ENCODE measurements at regions not wholly inside any gene's neighbourhood (a gene's known extent, or its start where the extent isn't known, plus 50 kb on each side); places are given as distances from the start of the nearest gene placed in this dataset.

- TF ChIP-seq POLR2A (IDR thresholded peaks at IDR 0.05) (no peak), CTCF (IDR thresholded peaks at IDR 0.05) (no peak)
- 60 to 91% (median 78%) methylated on average over 5 of the region's 5 CpGs for WGBS, 4 donors
- Histone ChIP-seq H3K27ac (no peak overlapping the region), H3K9me3 (replicated peaks in 1 of 3) (no peaks in the 10 kb centered on the region), H3K4me3 (no peak overlapping the region), H3K27me3 (no peaks in the 10 kb centered on the region), H3K36me3 (replicated peaks in 1 of 2) (no peaks in the 10 kb centered on the region), H3K4me1 (replicated peaks in 1 of 2) (no peaks in the 10 kb centered on the region)
- intact Hi-C loops (cut with DNase I), result no loop called here
- no peak for DNase-seq
These were observed 617.0 kb upstream of the ROBO1 start for GRCh38 chr3:80384811-80385210.

DNA sequence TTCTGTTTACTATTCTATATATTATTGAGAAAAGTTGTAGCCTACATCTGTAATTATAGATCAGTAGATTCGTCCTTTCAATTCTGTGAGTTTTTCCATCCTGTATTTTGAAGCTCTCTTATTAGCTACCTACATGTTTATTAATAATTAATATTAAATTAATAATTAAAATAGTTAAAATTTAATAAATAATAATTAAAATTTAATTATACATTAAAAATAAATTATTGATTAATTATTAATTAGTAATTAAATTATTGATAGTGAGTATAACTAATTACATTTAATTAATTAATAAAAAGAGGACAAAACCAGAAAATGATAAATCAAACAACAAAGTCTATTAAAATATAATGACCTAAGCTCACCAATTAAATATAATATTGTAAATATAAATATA, 606.6 kb upstream of the ROBO1 start:
- intact Hi-C loops (cut with DNase I), result no loop called here
- Histone ChIP-seq H3K9me3 (replicated peaks in 1 of 3) (no peaks in the 10 kb centered on the region), H3K27me3 (no peaks in the 10 kb centered on the region), H3K27ac (no peak overlapping the region), H3K4me3 (no peak overlapping the region), H3K36me3 (replicated peaks in 1 of 2) (no peaks in the 10 kb centered on the region), H3K4me1 (replicated peaks in 1 of 2) (no peaks in the 10 kb centered on the region)
- no peak for DNase-seq
- TF ChIP-seq POLR2A (IDR thresholded peaks at IDR 0.05) (no peak), CTCF (IDR thresholded peaks at IDR 0.05) (no peak)
- 73 to 85% (median 81%) methylated on average over 1 of the region's 1 CpG for whole genome bisulfite sequencing, 4 donors

GRCh38 chr3:80368616-80369015, 600.8 kb upstream of the ROBO1 start:
- Histone ChIP-seq H3K9me3 (replicated peaks in 1 of 3) (no peaks in the 10 kb centered on the region), H3K4me3 (no peak overlapping the region), H3K36me3 (replicated peaks in 1 of 2) (no peaks in the 10 kb centered on the region), H3K27me3 (no peaks in the 10 kb centered on the region), H3K4me1 (replicated peaks in 1 of 2) (no peaks in the 10 kb centered on the region), H3K27ac (no peak overlapping the region)
- TF ChIP-seq POLR2A (IDR thresholded peaks at IDR 0.05), result no peak
- TF ChIP-seq CTCF (IDR thresholded peaks at IDR 0.05), result no peak
- 59 to 67% (median 63%) methylated on average over 4 of the region's 4 CpGs for WGBS, 4 donors
- no peak for DNase-seq
- intact Hi-C loops (cut with DNase I), result no loop called here

DNA sequence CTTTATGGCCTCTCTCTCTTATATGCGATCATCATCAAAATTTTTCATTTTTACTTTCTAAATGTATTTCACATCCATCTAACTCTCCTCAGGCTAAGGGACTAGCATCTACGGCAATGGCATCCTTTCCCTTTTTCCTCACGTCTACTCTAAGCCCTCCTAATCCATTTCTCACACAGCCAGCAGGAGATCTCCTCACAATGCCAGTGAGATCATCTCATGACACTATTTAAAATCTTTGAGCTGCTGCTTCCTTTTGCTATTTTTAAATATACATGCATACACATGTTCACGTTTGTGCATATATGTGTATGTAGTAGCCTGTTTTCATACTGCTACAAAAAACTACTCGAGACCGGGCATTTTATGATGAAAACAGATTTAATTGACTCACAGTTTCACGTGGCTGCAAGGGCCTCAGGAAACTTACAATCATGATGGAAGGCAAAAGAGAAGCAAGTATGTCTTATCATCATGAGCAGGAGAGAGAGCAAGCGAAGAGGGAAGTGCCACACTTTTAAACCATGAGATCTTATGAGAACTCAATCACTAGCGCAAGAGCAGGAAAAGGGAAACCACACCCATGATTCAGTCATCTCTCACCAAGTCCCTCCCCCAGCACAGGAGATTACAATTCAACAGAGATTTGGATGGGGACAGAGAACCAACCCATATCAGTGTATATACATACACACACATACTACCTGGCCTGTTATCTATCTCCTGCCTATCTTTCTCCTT, 599.2 kb upstream of the ROBO1 start:
- no peak for DNase-seq
- Histone ChIP-seq H3K27ac (no peak overlapping the region), H3K36me3 (replicated peaks in 1 of 2) (no peaks in the 10 kb centered on the region), H3K4me3 (no peak overlapping the region), H3K9me3 (replicated peaks in 1 of 3) (no peaks in the 10 kb centered on the region), H3K27me3 (no peaks in the 10 kb centered on the region), H3K4me1 (replicated peaks in 1 of 2) (no peaks in the 10 kb centered on the region)
- TF ChIP-seq CTCF (IDR thresholded peaks at IDR 0.05) (no peak), POLR2A (IDR thresholded peaks at IDR 0.05) (no peak)
- intact Hi-C loops (cut with DNase I), result no loop called here
- WGBS, 4 donors, result 75 to 82% (median 78%) methylated on average over 9 of the region's 9 CpGs
